NCI-H1105 treated with DMSO at 0.1 percent for 48 hours (cell line): ENCODE measurements at regions not wholly inside any gene's neighbourhood (a gene's known extent, or its start where the extent isn't known, plus 50 kb on each side); places are given as distances from the start of the nearest gene placed in this dataset.

Experiments used
- DNase-seq: peaks from one replicate; lab custom pipeline; 2025; lab: John Stamatoyannopoulos, UW

DNA sequence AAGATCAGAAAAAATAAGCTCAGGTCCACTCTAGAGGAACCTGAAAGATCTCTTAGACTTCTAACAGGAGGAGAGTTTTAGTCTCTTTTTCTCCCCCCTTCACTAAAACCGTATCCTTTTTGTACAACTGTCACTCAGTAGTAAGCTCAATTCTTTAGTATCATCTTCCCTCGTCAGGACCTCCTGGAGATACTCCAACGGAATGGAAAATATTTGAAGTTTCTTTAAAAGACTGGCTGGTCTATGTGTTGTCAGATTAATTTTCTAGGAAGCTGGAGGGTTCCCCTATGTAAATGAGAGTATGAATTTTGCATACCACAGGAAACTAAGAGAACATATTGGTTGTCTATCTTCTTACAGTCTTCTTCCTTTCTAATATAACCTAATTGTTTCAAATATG, 747.7 kb upstream of the CBLB start:
- no peak for DNase-seq

DNA sequence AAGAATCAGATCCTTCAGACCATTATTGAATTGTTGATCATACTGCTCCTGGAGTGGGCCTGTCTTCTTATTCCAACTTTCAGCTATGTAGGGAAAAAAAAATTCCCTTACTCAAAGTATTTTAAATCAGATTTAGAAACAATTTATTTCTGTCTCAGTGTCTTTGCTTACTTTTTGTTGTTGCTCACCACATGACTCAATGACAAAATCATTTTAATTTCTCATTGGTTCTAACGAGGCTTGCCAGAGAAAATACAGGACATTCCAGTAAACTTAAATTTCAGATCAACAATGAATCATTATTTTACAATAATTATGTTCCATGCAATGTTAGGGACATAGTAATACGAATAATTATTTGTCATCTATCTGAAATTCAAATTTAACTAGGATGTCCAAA, 748.5 kb upstream of the CBLB start:
- DNase-seq = no peak

GRCh38 chr3:106620646-106621045, 751.8 kb upstream of the CBLB start:
- DNase-seq = no peak

DNA sequence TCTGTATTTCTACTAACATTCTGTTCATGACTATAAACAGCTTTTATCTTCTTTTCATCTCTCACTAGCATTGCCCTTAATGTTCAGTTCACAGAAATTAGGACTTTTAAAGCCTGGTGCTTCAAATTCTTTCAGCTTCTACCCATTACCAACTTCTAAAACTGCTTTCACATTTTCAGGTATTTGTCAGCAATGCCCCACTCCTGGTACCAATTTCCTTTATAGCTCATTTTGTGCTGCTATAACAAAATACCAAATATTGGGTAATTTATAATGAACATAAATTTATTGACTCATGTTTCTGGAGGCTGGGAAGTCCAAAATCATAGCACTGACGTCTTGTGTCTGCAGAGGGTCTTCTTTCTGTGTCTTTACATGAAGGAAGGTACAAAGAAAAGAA, 753.1 kb upstream of the CCDC54 start:
- no peak for DNase-seq

DNA sequence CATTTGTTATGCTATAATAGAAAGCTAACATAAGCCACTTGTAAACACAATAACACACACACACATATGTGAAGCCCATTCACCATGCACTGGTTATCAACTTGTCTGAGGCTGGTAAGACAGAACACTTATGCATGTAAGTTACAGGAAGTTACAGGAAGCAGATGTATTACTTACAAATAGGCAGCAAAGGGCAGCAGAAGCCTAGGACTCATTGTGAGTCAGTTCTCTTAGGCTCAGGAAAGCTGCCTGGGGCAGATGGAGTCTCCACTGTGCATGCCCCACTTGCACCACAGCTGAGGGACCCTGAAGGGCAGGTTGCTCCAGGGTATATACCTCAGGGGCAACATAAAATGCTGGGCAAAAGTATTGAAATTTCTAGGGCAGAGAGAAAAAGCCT, 748.8 kb upstream of the CCDC54 start:
- DNase-seq = no peak

- DNase-seq = no peak
These were observed 747.9 kb upstream of the CCDC54 start for GRCh38 chr3:106629215-106629832.

DNA sequence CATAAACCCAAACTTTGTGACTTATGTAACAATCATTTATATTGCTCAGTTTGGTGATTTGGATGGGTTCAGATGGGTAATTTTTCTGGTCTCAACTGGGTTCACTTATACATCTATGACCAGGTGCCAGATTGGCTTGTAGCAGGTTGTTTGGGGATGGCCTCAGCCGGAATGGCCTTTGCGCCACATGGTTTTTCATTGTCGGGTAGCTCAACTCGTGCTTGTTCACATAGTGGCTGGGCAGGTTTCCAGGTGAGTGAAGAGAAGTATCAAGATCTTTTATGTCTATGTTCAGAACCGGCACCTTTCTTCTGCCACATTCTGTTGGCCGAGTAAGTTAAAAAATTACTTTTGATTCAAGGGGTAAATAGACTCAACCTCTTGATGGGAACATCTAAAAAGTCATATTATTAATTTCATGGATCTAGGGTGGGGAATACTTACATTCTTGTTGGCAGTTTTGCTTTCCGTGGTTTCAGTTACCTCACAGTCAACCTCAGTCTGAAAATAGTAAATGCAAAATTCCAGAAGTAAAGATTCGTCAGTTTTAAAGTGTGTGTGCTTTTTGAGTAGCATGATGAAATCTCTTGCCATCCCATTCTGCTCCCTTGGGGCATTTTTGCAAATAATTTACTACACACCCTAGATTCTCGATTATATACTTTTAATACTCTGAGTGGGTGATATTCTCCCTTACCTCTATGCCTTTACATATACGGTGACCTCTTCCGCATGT, 745.7 kb upstream of the CCDC54 start:
- no peak for DNase-seq

DNA sequence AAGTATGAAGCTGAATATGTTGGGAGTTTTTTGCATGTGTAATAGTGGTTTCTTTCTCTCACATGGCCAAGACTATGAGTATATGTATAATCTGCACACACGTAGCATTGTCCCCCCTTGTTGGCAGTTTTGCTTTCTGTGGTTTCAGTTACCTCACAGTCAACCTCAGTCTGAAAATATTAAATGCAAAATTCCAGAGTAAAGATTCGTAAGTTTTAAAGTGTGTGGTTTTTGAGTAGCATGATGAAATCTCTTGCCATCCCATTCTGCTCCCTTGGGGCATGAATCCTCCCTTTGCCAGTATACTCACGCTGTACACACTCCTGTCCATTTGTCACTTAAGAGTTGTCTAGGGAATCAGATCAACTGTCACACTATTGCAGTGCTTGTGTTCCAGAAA, 742.0 kb upstream of the CCDC54 start:
- no peak for DNase-seq

DNA sequence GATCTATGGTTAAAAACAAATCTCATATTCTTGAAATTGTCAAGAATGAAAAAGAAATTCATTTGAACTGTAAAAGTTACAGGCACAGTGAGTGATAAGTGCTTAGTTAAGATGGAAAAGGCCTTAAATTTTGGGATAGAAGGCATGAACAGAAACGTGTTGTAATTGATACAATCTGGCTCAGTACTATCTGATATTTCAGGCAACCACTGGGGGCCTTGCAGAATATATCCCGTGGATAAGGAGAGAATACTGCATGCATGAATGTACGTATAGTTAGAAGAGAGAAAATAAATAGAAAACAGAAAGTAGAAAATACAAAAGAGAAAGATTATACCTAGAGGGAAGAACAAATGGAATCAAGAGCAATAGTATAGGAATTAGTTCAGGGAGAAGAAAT, 741.4 kb upstream of the CCDC54 start:
- no peak for DNase-seq

- DNase-seq = no peak
These were observed 736.9 kb upstream of the CCDC54 start for GRCh38 chr3:106640353-106640752.

DNA sequence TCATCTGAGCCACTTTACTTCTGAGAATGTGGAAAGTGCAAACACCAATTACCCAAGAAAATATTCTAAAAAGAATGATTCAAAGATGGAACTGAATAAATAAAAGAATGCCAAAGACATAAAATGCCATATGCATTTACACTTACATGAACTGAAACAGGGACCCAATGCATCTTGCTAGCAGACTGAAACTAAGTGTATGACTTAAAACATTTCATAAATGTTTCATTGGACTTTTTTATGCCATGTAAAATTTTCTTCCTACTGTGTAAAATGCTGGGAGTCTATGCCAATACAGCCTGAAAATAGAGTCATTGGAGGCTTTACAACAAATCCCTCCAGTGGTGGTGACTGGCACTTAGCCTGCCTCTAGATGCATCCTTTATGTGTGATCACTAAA, 735.1 kb upstream of the CCDC54 start:
- no peak for DNase-seq

DNA sequence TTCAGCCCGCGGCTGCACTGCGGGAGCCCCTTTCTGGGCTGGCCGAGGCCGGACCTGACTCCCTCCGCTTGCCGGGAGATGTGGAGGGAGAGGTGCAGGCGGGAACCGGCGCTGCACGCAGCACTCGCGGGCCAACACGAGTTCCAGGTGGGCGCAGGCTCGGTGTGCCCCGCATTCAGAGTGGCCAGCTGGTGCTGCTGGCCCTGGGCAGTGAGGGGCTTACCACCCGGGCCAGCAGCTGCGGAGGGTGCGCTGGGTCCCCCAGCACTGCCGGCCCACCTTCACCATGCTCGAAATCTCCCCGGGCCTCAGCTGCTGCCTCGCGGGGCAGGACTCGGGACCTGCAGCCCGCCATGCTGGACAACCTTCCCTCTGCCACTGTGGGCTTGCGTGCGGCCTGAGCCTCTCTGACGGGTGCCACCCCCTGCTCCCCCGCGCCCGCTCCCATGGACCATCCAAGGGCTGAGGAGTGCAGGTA, 733.5 kb upstream of the CCDC54 start:
- no peak for DNase-seq

- no peak for DNase-seq
These were observed 703.2 kb upstream of the CCDC54 start for GRCh38 chr3:106673926-106674569.

GRCh38 chr3:106675451-106675850, 701.8 kb upstream of the CCDC54 start:
- DNase-seq = no peak

DNA sequence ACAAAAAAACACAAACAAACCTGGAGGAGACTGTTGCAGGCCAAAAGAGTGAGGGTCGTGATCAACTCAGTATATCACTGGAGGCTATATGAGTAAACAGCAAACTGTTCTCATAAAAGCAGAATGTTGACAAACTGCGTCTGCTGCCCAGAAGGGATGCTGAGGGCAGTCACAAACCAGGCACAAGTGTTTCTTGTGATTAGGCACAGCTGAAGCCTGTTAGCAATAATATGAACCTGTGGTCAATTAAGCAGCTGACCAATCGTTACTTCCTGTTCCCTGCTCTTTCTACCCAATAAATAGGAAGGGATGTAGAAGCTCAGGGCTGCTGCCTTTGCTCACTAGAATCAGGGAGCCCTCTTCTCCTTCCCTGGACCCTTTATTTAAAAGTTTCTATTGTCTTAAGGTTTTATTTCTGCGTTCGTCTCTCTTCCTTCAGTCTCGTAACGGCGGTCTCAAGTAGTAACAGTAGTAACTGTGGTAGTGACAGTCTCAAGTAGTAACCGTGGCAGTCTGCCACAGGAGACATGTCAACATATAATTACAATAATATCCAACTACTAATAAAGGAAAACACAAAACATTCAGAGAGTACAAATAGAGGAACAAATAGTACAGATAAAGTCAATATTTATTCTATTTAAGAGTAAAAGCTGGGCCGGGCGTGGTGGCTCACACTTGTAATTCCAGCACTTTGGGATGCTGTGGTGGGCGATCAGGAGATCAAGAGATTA, 698.4 kb upstream of the CCDC54 start:
- DNase-seq = peak; percentile 25

GRCh38 chr3:106683953-106684620, 693.2 kb upstream of the CCDC54 start:
- no peak for DNase-seq

GRCh38 chr3:106685745-106686144, 691.5 kb upstream of the CCDC54 start:
- no peak for DNase-seq

- no peak for DNase-seq
These were observed 689.3 kb upstream of the CCDC54 start for GRCh38 chr3:106687905-106688304.

DNA sequence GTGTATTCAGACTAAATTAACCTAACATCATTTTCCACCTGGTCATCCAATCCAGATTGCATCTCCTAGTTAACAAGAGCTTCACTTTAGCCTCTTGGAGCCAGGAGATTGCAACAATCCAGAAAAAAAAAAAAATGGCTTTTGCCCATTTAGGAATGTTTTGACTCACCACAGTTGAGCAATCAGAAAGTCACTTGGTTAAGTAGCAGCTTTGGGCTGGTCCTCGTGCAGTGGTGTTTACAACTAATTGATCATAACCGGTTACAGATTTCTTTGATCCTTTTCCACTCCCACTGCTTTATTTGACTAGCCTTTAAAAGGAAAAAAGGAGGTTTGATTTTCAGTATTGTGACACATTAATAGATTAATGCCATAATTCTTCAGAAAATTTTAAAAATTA, 688.8 kb upstream of the CCDC54 start:
- peak; percentile 88 for DNase-seq

- DNase-seq = no peak
These were observed 685.8 kb upstream of the CCDC54 start for GRCh38 chr3:106691476-106691875.

GRCh38 chr3:106692624-106693023, 684.6 kb upstream of the CCDC54 start:
- DNase-seq = peak; percentile 41

DNA sequence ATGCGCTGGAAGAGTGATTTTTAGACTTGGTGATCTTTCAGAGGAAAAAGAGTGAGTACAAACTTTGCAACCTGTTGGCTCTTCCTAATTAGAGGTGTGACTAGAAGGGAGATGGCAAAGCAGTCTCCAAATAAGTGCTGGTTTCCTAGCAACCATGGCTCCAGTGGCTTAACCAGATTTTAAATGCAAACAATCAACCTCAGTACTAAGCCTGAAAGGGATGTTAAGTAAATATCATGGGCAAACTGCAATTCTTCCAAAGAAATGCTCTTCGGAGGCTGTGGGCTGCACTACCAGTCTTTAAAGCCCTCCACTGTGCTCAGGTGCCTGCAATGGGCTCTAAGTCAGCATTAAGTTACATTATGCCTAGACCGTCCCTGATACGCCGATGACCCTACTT, 678.1 kb upstream of the CCDC54 start:
- peak; percentile 90 for DNase-seq
